GM12878 (cell line): ENCODE measurements at regions not wholly inside any gene's neighbourhood (a gene's known extent, or its start where the extent isn't known, plus 50 kb on each side); places are given as distances from the start of the nearest gene placed in this dataset.

ENCODE experiments used
- EP300 ChIP-seq, 2 experiments: fragments of 150-350 bp in 1 of 2; IDR thresholded peaks; 2 replicates each; pipeline ENCODE4 v1.6.1; 2011 to 2012; ENCODE audit warnings: low read depth in 2 of 2, low read length in 2 of 2, borderline replicate concordance in 1 of 2, improper control_type of control experiment in 1 of 2, inconsistent platforms in 1 of 2; ENCODE audit not compliant: control insufficient read depth in 1 of 2
- POLR2A ChIP-seq: IDR thresholded peaks from 2 replicates; pipeline ENCODE4 v1.6.1; 2011; ENCODE audit warnings: low read depth, mild to moderate bottlenecking, low read length
- TF ChIP-seq, protein P1 (sequence below), 3 experiments: IDR thresholded peaks in 2 of 3; conservative IDR thresholded peaks in 1 of 3; 2 replicates each; pipeline ENCODE4 v1.5.1; 2011; ENCODE audit warnings: low read depth in 3 of 3, low read length in 3 of 3, mild to moderate bottlenecking in 3 of 3, control low read depth in 2 of 3, moderate library complexity in 2 of 3, inconsistent platforms in 1 of 3, mixed read lengths in 1 of 3; ENCODE audit not compliant: control insufficient read depth in 2 of 3, insufficient read depth in 1 of 3; ENCODE audit errors: extremely low read depth in 1 of 3

DNA sequence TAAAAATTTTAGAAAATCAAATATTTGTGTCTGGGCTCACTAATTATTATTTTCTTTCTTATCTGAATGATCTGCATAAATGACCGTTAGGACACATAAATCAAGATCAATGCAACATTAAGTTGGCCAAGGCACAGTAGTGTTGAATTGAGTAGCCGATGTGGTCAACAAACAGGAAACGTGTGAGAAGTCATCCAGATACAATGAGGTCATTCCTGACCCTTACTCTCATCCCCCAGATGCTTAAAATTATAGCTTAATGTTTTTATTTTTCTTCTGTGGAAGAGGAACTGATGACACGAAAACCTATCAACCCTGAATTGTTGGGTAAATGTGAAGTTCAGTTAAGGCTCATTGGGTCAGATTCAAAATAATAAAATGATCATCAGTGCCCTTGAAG, 222.9 kb downstream of the RFC3 start:
- TF ChIP-seq EP300 (IDR thresholded peaks at IDR 0.05; ENCODE audit: borderline replicate concordance in 1 of 2, control insufficient read depth in 1 of 2, low read depth in 2 of 2, low read length in 2 of 2) (no peak), POLR2A (no peak)
- TF ChIP-seq, protein P1, sequence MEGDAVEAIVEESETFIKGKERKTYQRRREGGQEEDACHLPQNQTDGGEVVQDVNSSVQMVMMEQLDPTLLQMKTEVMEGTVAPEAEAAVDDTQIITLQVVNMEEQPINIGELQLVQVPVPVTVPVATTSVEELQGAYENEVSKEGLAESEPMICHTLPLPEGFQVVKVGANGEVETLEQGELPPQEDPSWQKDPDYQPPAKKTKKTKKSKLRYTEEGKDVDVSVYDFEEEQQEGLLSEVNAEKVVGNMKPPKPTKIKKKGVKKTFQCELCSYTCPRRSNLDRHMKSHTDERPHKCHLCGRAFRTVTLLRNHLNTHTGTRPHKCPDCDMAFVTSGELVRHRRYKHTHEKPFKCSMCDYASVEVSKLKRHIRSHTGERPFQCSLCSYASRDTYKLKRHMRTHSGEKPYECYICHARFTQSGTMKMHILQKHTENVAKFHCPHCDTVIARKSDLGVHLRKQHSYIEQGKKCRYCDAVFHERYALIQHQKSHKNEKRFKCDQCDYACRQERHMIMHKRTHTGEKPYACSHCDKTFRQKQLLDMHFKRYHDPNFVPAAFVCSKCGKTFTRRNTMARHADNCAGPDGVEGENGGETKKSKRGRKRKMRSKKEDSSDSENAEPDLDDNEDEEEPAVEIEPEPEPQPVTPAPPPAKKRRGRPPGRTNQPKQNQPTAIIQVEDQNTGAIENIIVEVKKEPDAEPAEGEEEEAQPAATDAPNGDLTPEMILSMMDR (IDR thresholded peaks at IDR 0.05 in 2 of 3, conservative IDR thresholded peaks at IDR 0.05 in 1 of 3; ENCODE audit: control insufficient read depth in 2 of 3, extremely low read depth in 1 of 3, insufficient read depth in 1 of 3, low read depth in 3 of 3, low read length in 3 of 3): no peak
